ENCODE measurements at regions not wholly inside any gene's neighbourhood (a gene's known extent, or its start where the extent isn't known, plus 50 kb on each side); places are given as distances from the start of the nearest gene placed in this dataset.

DNA sequence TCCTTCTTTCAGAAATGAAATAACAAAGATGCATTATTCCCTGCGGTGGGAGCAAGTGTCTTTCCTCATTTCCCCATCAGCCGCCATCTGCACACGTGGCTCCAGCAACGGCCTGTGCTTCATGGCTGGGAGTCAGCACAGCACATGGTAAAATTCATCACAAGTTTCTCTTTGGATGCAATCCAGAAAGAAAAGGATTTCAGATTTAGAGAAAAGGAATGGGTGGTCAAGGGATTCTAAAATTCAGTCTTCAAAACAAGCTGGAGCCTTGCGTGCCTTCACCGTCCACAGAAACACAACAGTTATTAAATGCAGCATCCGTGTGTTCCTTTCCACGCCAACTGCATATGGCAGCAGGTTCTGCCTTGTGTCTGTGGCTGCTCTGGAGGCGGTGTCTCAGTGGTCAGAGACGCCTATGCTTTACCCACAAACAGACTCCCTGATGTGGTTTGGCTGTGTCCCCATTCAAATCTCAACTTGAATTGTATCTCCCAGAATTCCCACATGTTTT is 107.6 kb downstream of the THBS2 start:
- TF ChIP-seq, protein P1, sequence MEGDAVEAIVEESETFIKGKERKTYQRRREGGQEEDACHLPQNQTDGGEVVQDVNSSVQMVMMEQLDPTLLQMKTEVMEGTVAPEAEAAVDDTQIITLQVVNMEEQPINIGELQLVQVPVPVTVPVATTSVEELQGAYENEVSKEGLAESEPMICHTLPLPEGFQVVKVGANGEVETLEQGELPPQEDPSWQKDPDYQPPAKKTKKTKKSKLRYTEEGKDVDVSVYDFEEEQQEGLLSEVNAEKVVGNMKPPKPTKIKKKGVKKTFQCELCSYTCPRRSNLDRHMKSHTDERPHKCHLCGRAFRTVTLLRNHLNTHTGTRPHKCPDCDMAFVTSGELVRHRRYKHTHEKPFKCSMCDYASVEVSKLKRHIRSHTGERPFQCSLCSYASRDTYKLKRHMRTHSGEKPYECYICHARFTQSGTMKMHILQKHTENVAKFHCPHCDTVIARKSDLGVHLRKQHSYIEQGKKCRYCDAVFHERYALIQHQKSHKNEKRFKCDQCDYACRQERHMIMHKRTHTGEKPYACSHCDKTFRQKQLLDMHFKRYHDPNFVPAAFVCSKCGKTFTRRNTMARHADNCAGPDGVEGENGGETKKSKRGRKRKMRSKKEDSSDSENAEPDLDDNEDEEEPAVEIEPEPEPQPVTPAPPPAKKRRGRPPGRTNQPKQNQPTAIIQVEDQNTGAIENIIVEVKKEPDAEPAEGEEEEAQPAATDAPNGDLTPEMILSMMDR (IDR thresholded peaks at IDR 0.05), result no peak
- no peak for TF ChIP-seq EZH2 (IDR thresholded peaks at IDR 0.05; ENCODE audit: borderline replicate concordance, insufficient read depth, low read depth, low read length, poor library complexity, severe bottlenecking)

Data from B cell (primary cell).